ENCODE measurements at regions not wholly inside any gene's neighbourhood (a gene's known extent, or its start where the extent isn't known, plus 50 kb on each side); places are given as distances from the start of the nearest gene placed in this dataset.

DNA sequence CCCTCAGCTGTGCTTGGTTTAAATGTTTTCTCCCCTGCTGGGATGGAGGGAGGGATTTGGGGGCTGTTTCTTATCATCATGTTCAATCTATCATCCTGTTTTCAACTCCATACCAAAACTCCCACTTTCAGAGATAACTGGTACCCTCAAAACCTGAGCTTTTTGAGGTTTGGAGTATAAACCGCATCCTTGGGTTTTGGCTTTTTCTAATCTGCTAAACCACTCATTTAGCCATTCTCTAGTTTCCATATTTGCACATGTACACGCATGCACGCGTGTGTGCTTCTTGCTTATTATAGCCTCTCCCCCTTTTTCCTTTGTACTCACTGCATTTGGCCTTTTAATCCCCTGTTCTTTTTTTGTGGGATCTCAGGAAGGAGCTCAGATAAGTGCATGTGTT, 116.7 kb upstream of the TEX13D start:
- TF ChIP-seq, protein P1, sequence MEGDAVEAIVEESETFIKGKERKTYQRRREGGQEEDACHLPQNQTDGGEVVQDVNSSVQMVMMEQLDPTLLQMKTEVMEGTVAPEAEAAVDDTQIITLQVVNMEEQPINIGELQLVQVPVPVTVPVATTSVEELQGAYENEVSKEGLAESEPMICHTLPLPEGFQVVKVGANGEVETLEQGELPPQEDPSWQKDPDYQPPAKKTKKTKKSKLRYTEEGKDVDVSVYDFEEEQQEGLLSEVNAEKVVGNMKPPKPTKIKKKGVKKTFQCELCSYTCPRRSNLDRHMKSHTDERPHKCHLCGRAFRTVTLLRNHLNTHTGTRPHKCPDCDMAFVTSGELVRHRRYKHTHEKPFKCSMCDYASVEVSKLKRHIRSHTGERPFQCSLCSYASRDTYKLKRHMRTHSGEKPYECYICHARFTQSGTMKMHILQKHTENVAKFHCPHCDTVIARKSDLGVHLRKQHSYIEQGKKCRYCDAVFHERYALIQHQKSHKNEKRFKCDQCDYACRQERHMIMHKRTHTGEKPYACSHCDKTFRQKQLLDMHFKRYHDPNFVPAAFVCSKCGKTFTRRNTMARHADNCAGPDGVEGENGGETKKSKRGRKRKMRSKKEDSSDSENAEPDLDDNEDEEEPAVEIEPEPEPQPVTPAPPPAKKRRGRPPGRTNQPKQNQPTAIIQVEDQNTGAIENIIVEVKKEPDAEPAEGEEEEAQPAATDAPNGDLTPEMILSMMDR (IDR thresholded peaks at IDR 0.05), result no peak
- no peak for TF ChIP-seq POLR2A (IDR thresholded peaks at IDR 0.05)

All from right lobe of liver (tissue), 4 donors.